HEK293 (cell line): ENCODE measurements at regions not wholly inside any gene's neighbourhood (a gene's known extent, or its start where the extent isn't known, plus 50 kb on each side); places are given as distances from the start of the nearest gene placed in this dataset.

Experiments used
- CTCF ChIP-seq: fragments of 450-650 bp; formaldehyde crosslinking; IDR thresholded peaks from 2 replicates; pipeline ENCODE4 v1.5.1; 2016; ENCODE audit warnings: missing biosample characterization, missing genetic modification characterization
- HOXA7 ChIP-seq: sonication (generic); formaldehyde crosslinking; IDR thresholded peaks from 2 replicates; pipeline ENCODE4 v1.8.1; 2022; ENCODE audit warnings: missing genetic modification reagents, borderline replicate concordance
- KLF10 ChIP-seq: fragments of 450-650 bp; IDR thresholded peaks from 2 replicates; pipeline ENCODE4 v1.5.1; 2018; ENCODE audit warnings: missing biosample characterization, mild to moderate bottlenecking, missing genetic modification characterization
- SETDB1 ChIP-seq: IDR thresholded peaks from one replicate; pipeline ENCODE4 v1.6.1; 2017; ENCODE audit warnings: mild to moderate bottlenecking, low read length, moderate library complexity, mixed read lengths; ENCODE audit not compliant: insufficient read length
- SP3 ChIP-seq: fragments of 450-650 bp; formaldehyde crosslinking; IDR thresholded peaks from 2 replicates; pipeline ENCODE4 v1.5.1; 2016; ENCODE audit warnings: missing biosample characterization, missing genetic modification characterization
- ZBTB8A ChIP-seq: fragments of 450-650 bp; formaldehyde crosslinking; IDR thresholded peaks from 2 replicates; pipeline ENCODE4 v1.5.1; 2016; ENCODE audit warnings: missing biosample characterization, missing genetic modification characterization
- ZNF354C ChIP-seq: fragments of 450-650 bp; formaldehyde crosslinking; IDR thresholded peaks from 2 replicates; pipeline ENCODE4 v1.5.1; 2016; ENCODE audit warnings: missing biosample characterization, missing genetic modification characterization, low read depth, borderline replicate concordance
- ZNF513 ChIP-seq: fragments of 450-650 bp; IDR thresholded peaks from 2 replicates; pipeline ENCODE4 v1.5.1; 2018; ENCODE audit warnings: missing biosample characterization, missing genetic modification characterization
- ZNF707 ChIP-seq: fragments of 450-650 bp; formaldehyde crosslinking; IDR thresholded peaks from 2 replicates; pipeline ENCODE4 v1.5.1; 2016; ENCODE audit warnings: missing biosample characterization, missing genetic modification characterization

- TF ChIP-seq HOXA7 (no peak), SETDB1 (no peak), ZNF707 (tag by site-specific recombination) (no peak), CTCF (tag by site-specific recombination) (no peak), SP3 (tag by site-specific recombination) (no peak), ZNF513 (no peak), ZNF354C (no peak), KLF10 (no peak), ZBTB8A (no peak)
Observed at GRCh38 chr6:33863723-33864440, 60.1 kb upstream of the MLN start.
